GM23338 (cell line): ENCODE measurements at regions not wholly inside any gene's neighbourhood (a gene's known extent, or its start where the extent isn't known, plus 50 kb on each side); places are given as distances from the start of the nearest gene placed in this dataset.

ENCODE experiments used
- ATAC-seq: fragments of 200-7000 bp; cut with Tn5 transposase; 3 replicates; pipeline ENCODE4 v1.9.1; 2020
- DNase-seq: peaks from one replicate; pipeline ENCODE4 v3.0.0-alpha.2; 2015; ENCODE audit warnings: low spot score
- H2AFZ ChIP-seq: fragments of 200-600 bp; sonication (generic); 2 replicates; pipeline ENCODE4 v1.8.0; 2016; ENCODE audit warnings: antibody characterized with exemption, mild to moderate bottlenecking, moderate library complexity
- H3F3A ChIP-seq: fragments of 200-600 bp; sonication (generic); replicated peaks from 2 replicates; pipeline ENCODE4 v1.8.0; 2017; ENCODE audit warnings: antibody characterized with exemption, mixed run types, low read depth
- H3K27ac ChIP-seq: fragments of 200-600 bp; sonication (generic); 2 replicates; pipeline ENCODE4 v1.6.1; 2016; ENCODE audit warnings: low read depth
- H3K27me3 ChIP-seq: fragments of 200-600 bp; sonication (generic); 2 replicates; pipeline ENCODE4 v1.8.0; 2016; ENCODE audit warnings: mild to moderate bottlenecking, mixed run types, moderate library complexity; ENCODE audit not compliant: insufficient read depth
- H3K36me3 ChIP-seq: fragments of 200-600 bp; sonication (generic); 2 replicates; pipeline ENCODE4 v1.8.0; 2016; ENCODE audit warnings: mild to moderate bottlenecking; ENCODE audit not compliant: insufficient read depth
- H3K4me1 ChIP-seq: fragments of 200-600 bp; sonication (generic); 2 replicates; pipeline ENCODE4 v1.8.0; 2016; ENCODE audit warnings: mild to moderate bottlenecking, moderate library complexity; ENCODE audit not compliant: insufficient read depth
- H3K4me2 ChIP-seq: fragments of 200-600 bp; sonication (generic); 2 replicates; pipeline ENCODE4 v1.7.1; 2017; ENCODE audit warnings: mixed run types
- H3K4me3 ChIP-seq: fragments of 200-600 bp; sonication (generic); 2 replicates; pipeline ENCODE4 v1.6.1; 2016; ENCODE audit warnings: mixed run types
- H3K79me2 ChIP-seq: fragments of 200-600 bp; sonication (generic); replicated peaks from 2 replicates; pipeline ENCODE4 v1.8.0; 2017; ENCODE audit warnings: mild to moderate bottlenecking; ENCODE audit not compliant: insufficient read depth
- H3K9me2 ChIP-seq: fragments of 200-600 bp; sonication (generic); 2 replicates; pipeline ENCODE4 v1.8.0; 2017; ENCODE audit not compliant: insufficient read depth
- H4K20me1 ChIP-seq: fragments of 200-600 bp; sonication (generic); replicated peaks from 2 replicates; pipeline ENCODE4 v1.8.0; 2017; ENCODE audit warnings: mild to moderate bottlenecking; ENCODE audit not compliant: insufficient read depth
- H3K27ac Mint-ChIP-seq: 2 replicates; pipeline ENCODE4 v1.8.0; 2020; ENCODE audit warnings: inconsistent platforms, mild to moderate bottlenecking, moderate library complexity, mixed read lengths
- H3K27me3 Mint-ChIP-seq: 3 replicates; pipeline ENCODE4 v1.8.0; 2022; ENCODE audit warnings: low read depth, mild to moderate bottlenecking, moderate library complexity, mixed read lengths, inconsistent platforms; ENCODE audit not compliant: insufficient read depth, poor library complexity
- H3K36me3 Mint-ChIP-seq: 3 replicates; pipeline ENCODE4 v1.8.0; 2021; ENCODE audit warnings: low read depth, mild to moderate bottlenecking, inconsistent platforms, moderate library complexity, mixed read lengths
- H3K4me1 Mint-ChIP-seq: 3 replicates; pipeline ENCODE4 v1.8.0; 2020; ENCODE audit warnings: mild to moderate bottlenecking, inconsistent platforms, mixed read lengths
- H3K4me3 Mint-ChIP-seq: 3 replicates; pipeline ENCODE4 v1.8.0; 2021; ENCODE audit warnings: moderate library complexity, mild to moderate bottlenecking, inconsistent platforms, mixed read lengths
- H3K9me3 Mint-ChIP-seq: 3 replicates; pipeline ENCODE4 v1.8.0; 2020; ENCODE audit warnings: moderate library complexity, mild to moderate bottlenecking, inconsistent platforms, mixed read lengths
- CREB1 ChIP-seq: fragments of 250-450 bp; sonication (Bioruptor Pico); IDR thresholded peaks from 2 replicates; pipeline ENCODE4 v1.5.0; 2020; ENCODE audit warnings: low read depth, mild to moderate bottlenecking, moderate library complexity
- EZH2 ChIP-seq: fragments of 200-600 bp; sonication (generic); IDR thresholded peaks from one replicate; pipeline ENCODE4 v1.8.0; 2017; ENCODE audit warnings: antibody characterized with exemption, mild to moderate bottlenecking, low read depth; ENCODE audit not compliant: unreplicated experiment
- EZH2phosphoT487 ChIP-seq: fragments of 200-600 bp; sonication (generic); IDR thresholded peaks from one replicate; pipeline ENCODE4 v1.8.1; 2018; ENCODE audit warnings: antibody characterized with exemption; ENCODE audit not compliant: unreplicated experiment
- JUNB ChIP-seq: IDR thresholded peaks from one replicate; pipeline ENCODE4 v1.6.1; 2016; ENCODE audit warnings: antibody characterized with exemption; ENCODE audit not compliant: unreplicated experiment
- STAT1 ChIP-seq: IDR thresholded peaks from one replicate; pipeline ENCODE4 v1.6.1; 2016; ENCODE audit warnings: antibody characterized with exemption; ENCODE audit not compliant: unreplicated experiment
- ZNF331 ChIP-seq: fragments of 250-450 bp; sonication (Bioruptor Pico); IDR thresholded peaks from 2 replicates; pipeline ENCODE4 v1.5.0; 2020; ENCODE audit warnings: low read depth, mild to moderate bottlenecking, moderate library complexity
- ZNF462 ChIP-seq: fragments of 250-450 bp; sonication (Bioruptor Pico); IDR thresholded peaks from 2 replicates; pipeline ENCODE4 v1.5.0; 2020; ENCODE audit warnings: mild to moderate bottlenecking, moderate library complexity

GRCh38 chr5:135188233-135188914 lies 154.3 kb upstream of the PITX1 start:
- H3K9me2 ChIP-seq, result no peaks in the 10 kb centered on the region
- Mint-ChIP-seq H3K27me3 (peaks cover 27% of the 10 kb centered on the region), H3K27ac (no peak overlapping the region), H3K4me3 (no peak overlapping the region), H3K9me3 (no peaks in the 10 kb centered on the region), H3K36me3 (no peaks in the 10 kb centered on the region), H3K4me1 (peaks cover 21% of the 10 kb centered on the region)
- H3K4me2 ChIP-seq, result no peak overlapping the region
- H3K27ac ChIP-seq, result no peak overlapping the region
- H3K79me2 ChIP-seq, result no peaks in the 10 kb centered on the region
- TF ChIP-seq EZH2 (no peak), STAT1 (no peak), JUNB (no peak), EZH2phosphoT487 (no peak), ZNF462 (no peak), ZNF331 (no peak), CREB1 (no peak)
- H3K36me3 ChIP-seq, result no peaks in the 10 kb centered on the region
- DNase-seq (no peak), ATAC-seq (no peak)
- H3K4me3 ChIP-seq, result no peak overlapping the region
- no peaks in the 10 kb centered on the region; the same call in 1 of the 2 replicates for H4K20me1 ChIP-seq
- H2AFZ ChIP-seq, result no peak overlapping the region
- no peaks in the 10 kb centered on the region for H3F3A ChIP-seq
- peaks cover 5% of the 10 kb centered on the region; the same call in 1 of the 2 replicates for H3K4me1 ChIP-seq
- H3K27me3 ChIP-seq, result peaks cover 29% of the 10 kb centered on the region
